ENCODE measurements at regions not wholly inside any gene's neighbourhood (a gene's known extent, or its start where the extent isn't known, plus 50 kb on each side); places are given as distances from the start of the nearest gene placed in this dataset.

DNA sequence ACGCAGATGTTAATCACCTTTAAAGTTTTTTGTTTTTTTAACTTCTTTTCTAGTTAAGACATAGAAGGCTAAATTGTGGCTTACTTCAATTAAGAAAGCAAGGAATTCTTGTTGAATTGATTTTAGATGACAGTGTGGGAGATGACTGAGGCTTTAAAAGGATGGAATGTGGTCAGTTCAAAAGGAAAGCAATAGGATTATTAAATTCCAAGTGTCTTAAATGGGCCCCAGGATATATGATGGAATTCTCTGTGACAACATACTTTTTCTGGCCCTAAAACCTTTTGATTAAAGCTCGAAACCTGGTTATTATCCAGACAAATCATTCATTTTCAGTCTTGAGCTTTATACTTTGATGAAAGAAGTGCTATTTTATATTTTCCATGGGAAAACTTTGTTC, 179.0 kb upstream of the TMEFF2 start:
- Histone ChIP-seq H3K9me3 (ENCODE audit: insufficient read depth, low read length) (no peaks in the 10 kb centered on the region), H4K20me1 (ENCODE audit: insufficient read depth, low read length) (no peaks in the 10 kb centered on the region), H3K27me3 (ENCODE audit: low read depth, low read length) (no peaks in the 10 kb centered on the region), H2AFZ (ENCODE audit: low read depth, low read length) (no peak overlapping the region), H3K4me2 (ENCODE audit: low read length) (no peak overlapping the region), H3K36me3 (replicated peaks; ENCODE audit: low read depth, low read length) (no peaks in the 10 kb centered on the region), H3K79me2 (ENCODE audit: low read length) (no peaks in the 10 kb centered on the region), H3K27ac (ENCODE audit: low read length) (no peak overlapping the region), H3K4me1 (ENCODE audit: low read length) (peaks cover 7% of the 10 kb centered on the region), H3K4me3 (ENCODE audit: low read length) (no peak overlapping the region), H3K9ac (ENCODE audit: low read length) (no peak overlapping the region)
- no peak for TF ChIP-seq EZH2phosphoT487 (IDR thresholded peaks at IDR 0.05; ENCODE audit: low read depth)
- TF ChIP-seq, protein P1, sequence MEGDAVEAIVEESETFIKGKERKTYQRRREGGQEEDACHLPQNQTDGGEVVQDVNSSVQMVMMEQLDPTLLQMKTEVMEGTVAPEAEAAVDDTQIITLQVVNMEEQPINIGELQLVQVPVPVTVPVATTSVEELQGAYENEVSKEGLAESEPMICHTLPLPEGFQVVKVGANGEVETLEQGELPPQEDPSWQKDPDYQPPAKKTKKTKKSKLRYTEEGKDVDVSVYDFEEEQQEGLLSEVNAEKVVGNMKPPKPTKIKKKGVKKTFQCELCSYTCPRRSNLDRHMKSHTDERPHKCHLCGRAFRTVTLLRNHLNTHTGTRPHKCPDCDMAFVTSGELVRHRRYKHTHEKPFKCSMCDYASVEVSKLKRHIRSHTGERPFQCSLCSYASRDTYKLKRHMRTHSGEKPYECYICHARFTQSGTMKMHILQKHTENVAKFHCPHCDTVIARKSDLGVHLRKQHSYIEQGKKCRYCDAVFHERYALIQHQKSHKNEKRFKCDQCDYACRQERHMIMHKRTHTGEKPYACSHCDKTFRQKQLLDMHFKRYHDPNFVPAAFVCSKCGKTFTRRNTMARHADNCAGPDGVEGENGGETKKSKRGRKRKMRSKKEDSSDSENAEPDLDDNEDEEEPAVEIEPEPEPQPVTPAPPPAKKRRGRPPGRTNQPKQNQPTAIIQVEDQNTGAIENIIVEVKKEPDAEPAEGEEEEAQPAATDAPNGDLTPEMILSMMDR (IDR thresholded peaks at IDR 0.05; ENCODE audit: low read depth, low read length): no peak

DNA sequence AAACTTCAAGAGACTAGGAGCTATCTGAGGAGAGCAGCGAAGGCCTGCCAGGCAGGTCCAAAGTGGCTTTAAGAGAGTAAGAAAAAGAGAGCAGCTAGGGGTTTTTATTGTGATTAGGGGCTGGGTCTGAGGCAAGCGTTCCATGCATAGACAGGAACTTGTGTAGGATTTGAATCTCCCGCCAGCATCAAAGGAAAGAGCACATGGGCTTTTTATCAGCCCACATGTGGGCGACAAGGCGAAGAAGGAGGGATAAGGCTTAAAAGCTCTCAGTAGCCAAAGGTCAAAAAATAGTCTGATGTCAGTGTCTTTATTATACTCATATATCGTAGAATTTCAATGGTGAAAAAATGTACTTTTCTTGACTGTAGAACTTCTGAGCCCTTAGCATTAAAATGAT, 178.5 kb upstream of the TMEFF2 start:
- Histone ChIP-seq H3K27ac (ENCODE audit: low read length) (no peak overlapping the region), H3K9ac (ENCODE audit: low read length) (no peak overlapping the region), H3K27me3 (ENCODE audit: low read depth, low read length) (no peaks in the 10 kb centered on the region), H3K4me1 (ENCODE audit: low read length) (peaks cover 7% of the 10 kb centered on the region), H3K4me3 (ENCODE audit: low read length) (no peak overlapping the region), H3K9me3 (ENCODE audit: insufficient read depth, low read length) (no peaks in the 10 kb centered on the region), H2AFZ (ENCODE audit: low read depth, low read length) (no peak overlapping the region), H3K4me2 (ENCODE audit: low read length) (no peak overlapping the region), H3K36me3 (replicated peaks; ENCODE audit: low read depth, low read length) (no peaks in the 10 kb centered on the region), H4K20me1 (ENCODE audit: insufficient read depth, low read length) (no peaks in the 10 kb centered on the region), H3K79me2 (ENCODE audit: low read length) (no peaks in the 10 kb centered on the region)
- TF ChIP-seq EZH2phosphoT487 (IDR thresholded peaks at IDR 0.05; ENCODE audit: low read depth): no peak
- TF ChIP-seq, protein P1 (IDR thresholded peaks at IDR 0.05; ENCODE audit: low read depth, low read length): no peak

DNA sequence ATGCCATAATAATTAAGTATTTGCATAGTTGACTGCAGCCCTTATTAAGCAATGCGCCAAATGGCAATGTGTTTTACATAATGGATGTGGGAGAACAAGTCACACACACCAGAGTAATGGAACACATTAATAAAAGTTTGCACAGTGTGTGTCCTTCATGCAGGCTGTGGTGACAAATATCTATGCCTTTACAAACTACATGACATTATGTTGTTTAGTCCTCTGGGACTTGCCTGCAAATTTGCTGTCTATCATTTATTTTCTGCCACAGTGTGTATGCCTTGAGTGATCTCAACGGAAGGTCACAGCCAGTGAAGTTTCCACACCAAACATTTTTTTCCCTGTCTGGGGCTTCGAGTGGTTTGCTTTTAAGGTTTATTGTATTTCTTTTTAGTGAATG, 175.2 kb upstream of the TMEFF2 start:
- TF ChIP-seq, protein P1 (IDR thresholded peaks at IDR 0.05; ENCODE audit: low read depth, low read length): no peak
- TF ChIP-seq EZH2phosphoT487 (IDR thresholded peaks at IDR 0.05; ENCODE audit: low read depth): no peak
- Histone ChIP-seq H3K79me2 (ENCODE audit: low read length) (no peaks in the 10 kb centered on the region), H3K27ac (ENCODE audit: low read length) (no peak overlapping the region), H3K9ac (ENCODE audit: low read length) (no peak overlapping the region), H3K4me3 (ENCODE audit: low read length) (no peak overlapping the region), H3K36me3 (replicated peaks; ENCODE audit: low read depth, low read length) (no peaks in the 10 kb centered on the region), H3K9me3 (ENCODE audit: insufficient read depth, low read length) (no peaks in the 10 kb centered on the region), H3K4me1 (ENCODE audit: low read length) (no peaks in the 10 kb centered on the region), H3K4me2 (ENCODE audit: low read length) (no peak overlapping the region), H4K20me1 (ENCODE audit: insufficient read depth, low read length) (no peaks in the 10 kb centered on the region), H2AFZ (ENCODE audit: low read depth, low read length) (no peak overlapping the region), H3K27me3 (ENCODE audit: low read depth, low read length) (no peaks in the 10 kb centered on the region)

DNA sequence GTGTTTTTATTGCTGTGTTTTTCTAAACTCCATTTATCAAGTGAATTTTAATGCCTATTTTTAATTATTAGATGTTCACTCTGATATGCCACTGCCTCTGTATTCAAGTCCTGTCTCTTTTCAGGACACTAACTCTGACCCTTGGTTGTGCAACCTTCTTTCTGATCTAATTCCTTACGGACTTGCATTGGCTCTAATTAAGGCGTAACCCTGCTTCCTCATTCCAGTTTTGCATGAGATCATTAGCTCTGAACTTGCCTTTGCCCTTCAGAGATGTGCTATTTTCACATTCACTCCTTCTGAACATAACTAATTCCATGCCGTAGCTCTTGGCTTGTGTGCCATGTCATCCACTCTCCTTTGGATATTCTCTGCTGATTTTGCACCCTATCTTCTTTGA, 162.5 kb upstream of the TMEFF2 start:
- no peak overlapping the region for H3K27ac ChIP-seq (ENCODE audit: low read length)
- H3K4me2 ChIP-seq (ENCODE audit: low read length): no peak overlapping the region
- no peaks in the 10 kb centered on the region for H3K36me3 ChIP-seq (replicated peaks; ENCODE audit: low read depth, low read length)
- H3K4me1 ChIP-seq (ENCODE audit: low read length): peaks cover 16% of the 10 kb centered on the region
- H3K27me3 ChIP-seq (ENCODE audit: low read depth, low read length): no peaks in the 10 kb centered on the region
- H2AFZ ChIP-seq (ENCODE audit: low read depth, low read length): no peak overlapping the region
- TF ChIP-seq EZH2phosphoT487 (IDR thresholded peaks at IDR 0.05; ENCODE audit: low read depth): no peak
- TF ChIP-seq, protein P1 (IDR thresholded peaks at IDR 0.05; ENCODE audit: low read depth, low read length): no peak
- H3K4me3 ChIP-seq (ENCODE audit: low read length): no peak overlapping the region
- H3K9me3 ChIP-seq (ENCODE audit: insufficient read depth, low read length): no peaks in the 10 kb centered on the region
- H3K79me2 ChIP-seq (ENCODE audit: low read length): no peaks in the 10 kb centered on the region
- H4K20me1 ChIP-seq (ENCODE audit: insufficient read depth, low read length): no peaks in the 10 kb centered on the region
- H3K9ac ChIP-seq (ENCODE audit: low read length): no peak overlapping the region
